WTC11 (cell line): ENCODE measurements at regions not wholly inside any gene's neighbourhood (a gene's known extent, or its start where the extent isn't known, plus 50 kb on each side); places are given as distances from the start of the nearest gene placed in this dataset.

Experiments used
- CREB1 ChIP-seq: sonication (generic); formaldehyde crosslinking; IDR thresholded peaks from 2 replicates; pipeline ENCODE4 v1.8.0; 2023; ENCODE audit warnings: mild to moderate bottlenecking, missing genetic modification reagents
- MXD4 ChIP-seq: fragments of 250-450 bp; sonication (Bioruptor Pico); IDR thresholded peaks from 2 replicates; pipeline ENCODE4 v1.8.0; 2021; ENCODE audit warnings: mild to moderate bottlenecking, moderate library complexity, borderline replicate concordance
- SMAD4 ChIP-seq: sonication (generic); formaldehyde crosslinking; IDR thresholded peaks from 2 replicates; pipeline ENCODE4 v1.8.0; 2022; ENCODE audit warnings: mild to moderate bottlenecking, missing genetic modification reagents
- ZNF121 ChIP-seq: sonication (generic); formaldehyde crosslinking; IDR thresholded peaks from 2 replicates; pipeline ENCODE4 v1.8.0; 2023; ENCODE audit warnings: missing genetic modification reagents
- ZNF232 ChIP-seq: sonication (generic); formaldehyde crosslinking; IDR thresholded peaks from 2 replicates; pipeline ENCODE4 v1.8.0; 2022; ENCODE audit warnings: mild to moderate bottlenecking, missing genetic modification reagents
- ZNF423 ChIP-seq: fragments of 250-450 bp; sonication (Bioruptor Pico); IDR thresholded peaks from 2 replicates; pipeline ENCODE4 v2.1.2; 2022; ENCODE audit warnings: mild to moderate bottlenecking, moderate library complexity
- TF ChIP-seq, protein P1 (sequence below): sonication (generic); formaldehyde crosslinking; IDR thresholded peaks from 2 replicates; pipeline ENCODE4 v1.8.1; 2023; ENCODE audit warnings: mild to moderate bottlenecking, missing genetic modification reagents, moderate library complexity
- TF ChIP-seq, protein P2 (sequence below): sonication (generic); formaldehyde crosslinking; IDR thresholded peaks from 2 replicates; pipeline ENCODE4 v1.8.1; 2023; ENCODE audit warnings: mild to moderate bottlenecking, missing genetic modification reagents, moderate library complexity
- TF ChIP-seq, protein P3 (sequence below): fragments of 200-600 bp; IDR thresholded peaks from 2 replicates; pipeline ENCODE4 v1.8.0; 2022; ENCODE audit warnings: antibody characterized with exemption
- TF ChIP-seq, protein P4 (sequence below): fragments of 250-450 bp; sonication (Bioruptor Pico); conservative IDR thresholded peaks from 2 replicates; pipeline ENCODE4 v1.9.0; 2021; ENCODE audit warnings: mild to moderate bottlenecking

DNA sequence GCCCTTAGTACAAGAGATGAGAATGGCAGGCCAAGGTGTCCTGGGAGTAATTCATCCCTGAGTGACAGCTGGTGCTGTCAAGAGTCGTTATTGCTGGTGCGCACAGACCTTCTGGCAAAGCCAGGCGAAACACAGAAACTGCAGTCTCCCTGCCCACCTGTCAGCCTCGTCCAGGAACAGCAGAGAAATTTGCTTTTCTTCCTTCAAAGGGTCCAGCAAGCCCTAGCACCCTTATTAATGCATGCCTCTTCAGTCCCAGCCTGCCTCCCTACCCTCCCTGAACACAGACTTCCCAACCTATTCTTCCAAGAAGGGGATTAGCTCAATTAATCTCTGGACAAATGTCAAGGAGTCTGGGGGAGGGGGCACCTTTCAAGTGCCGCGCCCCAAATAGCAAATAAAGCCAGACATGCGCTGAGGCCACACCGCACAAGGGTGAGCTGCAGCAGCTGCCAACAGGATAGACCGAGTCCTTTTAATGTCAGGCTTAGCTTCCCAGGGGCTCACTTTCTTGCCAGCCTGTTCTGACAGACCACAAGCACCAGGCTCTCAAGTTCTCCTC, 250.7 kb upstream of the RASGEF1B start:
- TF ChIP-seq ZNF121 (no peak), ZNF232 (CRISPR knock-in tag) (no peak), MXD4 (no peak), SMAD4 (CRISPR knock-in tag) (no peak), CREB1 (CRISPR knock-in tag) (no peak), ZNF423 (no peak)
- TF ChIP-seq, protein P1, sequence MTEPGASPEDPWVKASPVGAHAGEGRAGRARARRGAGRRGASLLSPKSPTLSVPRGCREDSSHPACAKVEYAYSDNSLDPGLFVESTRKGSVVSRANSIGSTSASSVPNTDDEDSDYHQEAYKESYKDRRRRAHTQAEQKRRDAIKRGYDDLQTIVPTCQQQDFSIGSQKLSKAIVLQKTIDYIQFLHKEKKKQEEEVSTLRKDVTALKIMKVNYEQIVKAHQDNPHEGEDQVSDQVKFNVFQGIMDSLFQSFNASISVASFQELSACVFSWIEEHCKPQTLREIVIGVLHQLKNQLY (CRISPR knock-in tag): no peak
- TF ChIP-seq, protein P2, sequence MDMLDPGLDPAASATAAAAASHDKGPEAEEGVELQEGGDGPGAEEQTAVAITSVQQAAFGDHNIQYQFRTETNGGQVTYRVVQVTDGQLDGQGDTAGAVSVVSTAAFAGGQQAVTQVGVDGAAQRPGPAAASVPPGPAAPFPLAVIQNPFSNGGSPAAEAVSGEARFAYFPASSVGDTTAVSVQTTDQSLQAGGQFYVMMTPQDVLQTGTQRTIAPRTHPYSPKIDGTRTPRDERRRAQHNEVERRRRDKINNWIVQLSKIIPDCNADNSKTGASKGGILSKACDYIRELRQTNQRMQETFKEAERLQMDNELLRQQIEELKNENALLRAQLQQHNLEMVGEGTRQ: no peak
- TF ChIP-seq, protein P3, sequence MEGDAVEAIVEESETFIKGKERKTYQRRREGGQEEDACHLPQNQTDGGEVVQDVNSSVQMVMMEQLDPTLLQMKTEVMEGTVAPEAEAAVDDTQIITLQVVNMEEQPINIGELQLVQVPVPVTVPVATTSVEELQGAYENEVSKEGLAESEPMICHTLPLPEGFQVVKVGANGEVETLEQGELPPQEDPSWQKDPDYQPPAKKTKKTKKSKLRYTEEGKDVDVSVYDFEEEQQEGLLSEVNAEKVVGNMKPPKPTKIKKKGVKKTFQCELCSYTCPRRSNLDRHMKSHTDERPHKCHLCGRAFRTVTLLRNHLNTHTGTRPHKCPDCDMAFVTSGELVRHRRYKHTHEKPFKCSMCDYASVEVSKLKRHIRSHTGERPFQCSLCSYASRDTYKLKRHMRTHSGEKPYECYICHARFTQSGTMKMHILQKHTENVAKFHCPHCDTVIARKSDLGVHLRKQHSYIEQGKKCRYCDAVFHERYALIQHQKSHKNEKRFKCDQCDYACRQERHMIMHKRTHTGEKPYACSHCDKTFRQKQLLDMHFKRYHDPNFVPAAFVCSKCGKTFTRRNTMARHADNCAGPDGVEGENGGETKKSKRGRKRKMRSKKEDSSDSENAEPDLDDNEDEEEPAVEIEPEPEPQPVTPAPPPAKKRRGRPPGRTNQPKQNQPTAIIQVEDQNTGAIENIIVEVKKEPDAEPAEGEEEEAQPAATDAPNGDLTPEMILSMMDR: no peak
- TF ChIP-seq, protein P4, sequence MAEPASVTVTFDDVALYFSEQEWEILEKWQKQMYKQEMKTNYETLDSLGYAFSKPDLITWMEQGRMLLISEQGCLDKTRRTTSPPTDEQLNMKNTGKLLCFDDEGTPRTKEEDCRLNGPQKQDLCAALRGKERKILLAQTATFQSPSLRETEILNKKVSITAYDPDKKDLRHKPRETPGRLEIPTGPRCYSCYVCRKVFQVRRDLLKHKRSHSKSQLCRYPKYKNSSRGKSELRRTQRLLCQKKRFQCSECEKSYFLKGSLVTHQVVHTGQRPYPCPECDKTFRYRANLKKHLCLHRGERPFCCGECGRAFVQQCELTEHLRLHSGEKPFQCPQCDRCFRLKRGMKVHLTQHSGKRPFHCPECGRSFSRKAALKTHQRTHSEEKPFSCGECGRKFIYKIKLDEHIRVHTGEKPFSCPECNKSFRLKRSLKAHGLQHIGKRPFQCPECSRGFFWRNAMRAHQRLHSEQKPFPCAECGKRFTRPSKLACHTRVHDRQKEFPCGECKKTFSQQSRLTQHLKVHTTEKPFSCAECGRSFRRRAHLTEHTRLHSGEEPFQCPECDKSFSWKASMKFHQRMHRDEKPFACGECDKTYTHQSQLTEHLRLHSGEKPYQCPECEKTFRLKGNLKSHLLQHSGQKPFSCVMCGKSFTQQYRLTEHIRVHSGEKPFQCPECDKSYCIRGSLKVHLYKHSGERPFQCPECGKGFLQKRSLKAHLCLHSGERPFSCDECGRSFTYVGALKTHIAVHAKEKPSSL: no peak
